ENCODE measurements at regions not wholly inside any gene's neighbourhood (a gene's known extent, or its start where the extent isn't known, plus 50 kb on each side); places are given as distances from the start of the nearest gene placed in this dataset.

- no peak for DNase-seq
These were observed 440.0 kb upstream of the POU3F3 start for GRCh38 chr2:104413890-104414289.

GRCh38 chr2:104415284-104415683, 438.6 kb upstream of the POU3F3 start:
- DNase-seq, result no peak

DNA sequence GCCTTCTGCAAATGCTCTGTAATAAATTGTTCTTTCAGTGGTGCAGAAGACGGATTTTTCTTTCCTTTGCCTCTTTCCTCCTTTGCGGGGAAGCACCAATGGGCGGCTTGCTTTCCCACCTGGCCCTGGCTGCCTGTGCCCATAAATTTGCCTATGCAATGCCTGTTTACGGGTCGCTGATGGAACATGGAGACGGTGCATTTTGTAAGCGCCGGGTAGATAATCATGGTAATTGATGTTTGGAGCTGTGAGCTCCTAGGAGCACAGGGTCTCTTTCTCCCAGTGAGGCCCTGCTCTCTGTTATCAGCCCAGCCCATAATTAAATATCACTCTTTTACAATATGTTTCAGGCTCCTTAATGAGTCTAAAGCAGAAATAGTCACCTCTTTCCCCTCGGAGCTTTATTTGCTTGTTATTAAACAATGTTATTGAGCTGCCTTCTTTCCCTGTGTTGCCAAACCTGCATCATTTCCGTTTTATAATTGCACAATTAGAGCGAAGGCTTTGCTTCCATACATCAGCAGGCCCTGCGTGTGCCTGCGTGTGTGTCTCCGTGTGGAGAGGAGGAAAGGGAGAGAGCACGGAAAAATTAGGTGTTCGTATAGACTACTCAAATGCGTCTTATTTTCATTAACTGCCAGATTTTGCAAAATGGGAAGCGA, 437.4 kb upstream of the POU3F3 start:
- no peak for DNase-seq

DNA sequence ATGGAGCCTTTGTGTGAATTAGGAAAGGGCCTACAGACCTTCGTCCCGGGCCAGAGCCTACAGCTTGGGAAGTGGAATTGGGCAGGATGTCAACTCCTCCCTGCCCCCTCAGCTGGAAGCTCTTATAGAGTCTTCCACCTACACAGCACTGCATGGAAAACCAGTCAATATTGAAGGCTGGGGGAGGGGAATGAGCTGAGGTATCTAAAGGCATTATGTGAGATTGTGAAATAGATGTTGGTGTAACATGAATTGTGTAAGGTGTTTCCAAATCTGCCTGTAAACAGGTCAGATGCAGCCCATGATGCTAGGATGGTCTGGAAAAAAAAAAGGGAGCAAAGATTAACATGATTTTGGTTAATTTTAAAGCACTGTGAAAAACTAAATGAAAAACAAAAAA, 433.5 kb upstream of the POU3F3 start:
- no peak for DNase-seq

DNA sequence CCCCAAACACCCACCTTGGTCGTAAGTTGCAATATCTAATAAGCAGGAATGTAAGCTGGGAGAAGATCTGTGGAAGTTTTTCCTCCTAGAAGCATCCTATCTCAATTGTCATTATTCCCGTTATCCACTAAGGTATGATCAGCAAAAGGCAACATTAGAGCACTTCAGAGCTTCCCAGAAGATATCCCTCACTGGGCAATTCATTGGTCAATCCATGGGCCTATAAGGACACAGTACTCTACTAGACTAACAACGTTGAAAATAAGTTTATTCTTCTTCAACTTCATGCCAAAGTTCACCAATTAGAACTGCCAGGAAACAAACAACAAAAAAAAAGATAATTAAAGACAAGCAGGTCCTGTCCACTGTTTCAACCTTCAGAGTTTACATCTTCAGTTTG, 433.0 kb upstream of the POU3F3 start:
- no peak for DNase-seq

DNA sequence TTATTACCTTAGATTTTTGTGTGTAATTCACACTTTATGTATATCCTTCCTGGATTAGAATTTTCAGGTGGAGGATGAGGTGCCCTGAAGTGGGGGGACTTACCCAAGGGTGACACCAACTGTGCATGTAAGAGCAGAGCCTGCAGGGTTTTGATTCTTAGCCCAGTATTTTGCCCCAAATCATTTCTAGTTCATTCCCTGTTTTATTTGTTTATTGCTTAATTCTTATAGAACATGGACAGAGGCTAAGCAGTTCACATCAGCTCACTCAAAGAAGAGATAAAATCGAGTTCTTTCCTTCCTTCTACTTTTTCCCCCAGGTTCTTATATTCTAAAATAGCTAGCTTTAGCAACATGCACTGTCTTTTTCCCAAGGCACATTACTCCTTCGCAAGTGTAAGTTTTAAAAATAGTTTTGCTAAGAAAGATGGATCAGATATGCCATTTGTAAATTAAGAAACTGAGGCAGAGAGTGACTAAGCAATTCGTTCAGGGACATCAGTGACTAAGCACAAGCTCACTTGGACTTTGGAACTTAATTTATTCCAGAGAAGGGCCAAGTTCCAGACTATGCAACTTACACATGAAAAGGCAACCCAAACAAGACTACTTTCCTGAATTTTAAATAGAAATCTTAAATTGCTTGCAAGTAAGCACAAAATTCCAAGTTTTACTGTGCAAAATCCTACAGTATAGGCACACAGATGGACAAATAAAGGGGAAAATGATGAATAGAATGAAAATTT, 427.9 kb upstream of the POU3F3 start:
- no peak for DNase-seq

- peak; percentile 3 for DNase-seq
These were observed 425.8 kb upstream of the POU3F3 start for GRCh38 chr2:104428155-104428554.

GRCh38 chr2:104429639-104430358, 424.1 kb upstream of the POU3F3 start:
- no peak for DNase-seq

DNA sequence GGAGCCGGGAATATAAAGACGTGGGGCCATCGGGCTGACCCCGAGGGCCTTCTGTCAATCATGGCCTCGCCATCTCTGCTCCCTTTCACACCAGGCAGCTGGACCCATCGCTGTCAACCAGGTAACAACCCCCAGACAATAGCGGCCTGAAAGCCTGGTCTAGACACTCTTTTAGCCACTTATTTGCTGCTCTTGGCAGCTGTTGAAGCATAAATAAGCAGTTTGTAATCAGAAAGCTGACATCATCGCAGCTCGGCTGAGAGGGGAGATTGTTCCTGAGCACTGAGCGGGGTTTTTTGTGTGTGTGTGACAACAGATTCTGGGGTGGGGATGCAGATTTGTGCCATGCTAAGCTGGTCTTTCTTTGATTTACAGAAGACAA, 423.6 kb upstream of the POU3F3 start:
- DNase-seq, result no peak

GRCh38 chr2:104430852-104431251, 423.1 kb upstream of the POU3F3 start:
- DNase-seq, result no peak

DNA sequence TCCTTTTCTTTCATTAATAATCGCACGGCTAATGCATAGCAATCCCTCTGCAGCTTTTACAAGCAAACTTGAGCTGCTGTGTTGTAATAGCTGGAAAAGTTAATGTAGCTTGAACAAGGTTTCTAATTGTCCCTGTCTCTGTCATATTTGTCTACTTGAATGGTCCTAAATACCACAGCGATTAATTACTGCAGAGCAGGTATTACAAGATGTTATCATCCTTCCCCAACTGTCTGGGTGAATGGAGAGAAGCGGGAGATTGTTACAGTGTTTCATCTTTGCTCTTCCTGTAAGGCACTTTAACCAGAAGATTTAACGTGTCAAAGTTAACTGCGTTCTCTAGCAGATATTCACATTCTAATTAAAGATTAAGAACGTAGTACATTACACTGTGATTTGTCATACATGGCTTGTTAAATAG, 422.2 kb upstream of the POU3F3 start:
- no peak for DNase-seq

GRCh38 chr2:104432401-104432800, 421.5 kb upstream of the POU3F3 start:
- DNase-seq, result no peak

DNA sequence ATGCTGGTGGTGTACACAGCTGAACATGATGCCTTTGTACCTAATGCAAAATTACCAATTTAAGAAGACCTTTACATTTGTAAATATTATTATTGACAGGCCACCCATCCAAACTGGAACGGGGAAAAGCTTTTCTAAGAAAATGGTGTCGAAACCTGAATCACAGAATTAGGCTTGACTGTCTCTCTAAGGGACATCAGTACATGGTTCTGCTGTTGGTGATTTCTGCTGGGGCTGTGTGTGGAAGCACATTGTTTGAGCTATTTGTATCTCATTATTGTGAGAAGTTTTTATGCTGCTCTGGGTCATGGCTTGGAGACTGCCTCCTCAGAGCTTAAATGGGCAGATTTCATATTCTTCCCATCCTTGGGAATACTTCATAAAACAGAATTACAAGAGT, 420.9 kb upstream of the POU3F3 start:
- no peak for DNase-seq

- DNase-seq, result no peak
These were observed 420.3 kb upstream of the POU3F3 start for GRCh38 chr2:104433657-104434056.

DNA sequence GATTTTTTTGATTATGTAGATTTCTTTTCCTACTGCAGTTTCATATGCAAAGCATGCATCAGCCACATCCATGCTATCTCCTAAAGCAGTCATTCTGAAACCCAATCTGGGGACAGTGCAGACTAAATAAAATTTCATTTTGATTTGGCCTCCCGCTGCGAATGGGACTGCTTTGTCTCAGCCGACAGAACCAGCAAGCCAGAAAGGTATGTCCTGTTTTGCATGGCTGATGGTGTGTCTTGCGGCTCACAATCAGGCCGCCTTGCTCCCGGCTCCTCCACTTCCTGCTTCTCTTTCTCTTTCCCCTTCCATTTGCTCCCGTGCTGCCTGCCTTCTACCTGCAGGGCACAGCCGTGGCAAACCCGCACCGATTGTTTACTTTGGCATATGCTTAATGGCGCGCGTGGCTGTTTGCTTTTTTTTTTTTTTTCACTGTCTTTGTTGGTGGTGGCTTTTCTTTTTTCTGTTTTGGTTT, 419.6 kb upstream of the POU3F3 start:
- no peak for DNase-seq

DNA sequence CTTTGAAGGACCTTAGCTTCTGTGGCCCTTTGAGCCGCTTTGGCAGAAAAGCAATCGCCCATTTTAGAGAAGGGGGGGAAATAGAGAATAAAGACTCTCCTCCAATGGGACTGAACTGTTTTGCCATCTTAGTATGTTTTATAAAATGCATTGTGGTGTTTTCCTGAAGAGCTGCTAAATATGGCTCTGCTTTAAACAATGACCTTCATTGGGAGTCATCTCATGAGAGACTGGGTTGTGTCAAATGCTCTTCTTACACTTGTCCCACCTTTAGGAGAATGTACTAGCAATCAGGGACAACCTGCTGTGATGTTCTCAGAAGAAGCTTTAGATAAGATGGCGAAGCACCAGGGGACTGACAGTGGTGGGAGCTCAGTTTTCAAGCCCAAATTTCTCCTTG, 418.9 kb upstream of the POU3F3 start:
- DNase-seq, result no peak

GRCh38 chr2:104438481-104438880, 415.4 kb upstream of the POU3F3 start:
- DNase-seq, result no peak

DNA sequence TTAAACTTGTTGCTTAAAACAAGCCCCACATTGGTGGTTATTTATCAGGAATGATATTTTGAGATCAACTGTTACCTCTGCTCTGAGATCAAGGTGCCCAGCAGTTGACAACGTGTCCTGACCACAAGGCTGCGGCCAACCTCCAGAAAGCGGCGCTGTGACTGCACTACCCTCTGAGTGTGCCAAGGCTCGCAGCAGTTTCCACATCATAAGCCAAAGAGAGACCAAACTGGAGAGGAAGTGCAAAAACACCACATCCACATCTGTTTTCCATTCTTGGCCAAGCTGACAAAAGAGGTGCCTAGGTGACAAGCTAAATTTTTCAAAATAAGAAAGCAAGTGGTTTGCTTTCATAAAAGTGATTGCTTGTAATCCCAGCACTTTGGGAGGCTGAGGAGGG, 410.8 kb upstream of the POU3F3 start:
- no peak for DNase-seq

- no peak for DNase-seq
These were observed 409.5 kb upstream of the POU3F3 start for GRCh38 chr2:104444392-104444791.

GRCh38 chr2:104444889-104445288, 409.0 kb upstream of the POU3F3 start:
- DNase-seq, result no peak

DNA sequence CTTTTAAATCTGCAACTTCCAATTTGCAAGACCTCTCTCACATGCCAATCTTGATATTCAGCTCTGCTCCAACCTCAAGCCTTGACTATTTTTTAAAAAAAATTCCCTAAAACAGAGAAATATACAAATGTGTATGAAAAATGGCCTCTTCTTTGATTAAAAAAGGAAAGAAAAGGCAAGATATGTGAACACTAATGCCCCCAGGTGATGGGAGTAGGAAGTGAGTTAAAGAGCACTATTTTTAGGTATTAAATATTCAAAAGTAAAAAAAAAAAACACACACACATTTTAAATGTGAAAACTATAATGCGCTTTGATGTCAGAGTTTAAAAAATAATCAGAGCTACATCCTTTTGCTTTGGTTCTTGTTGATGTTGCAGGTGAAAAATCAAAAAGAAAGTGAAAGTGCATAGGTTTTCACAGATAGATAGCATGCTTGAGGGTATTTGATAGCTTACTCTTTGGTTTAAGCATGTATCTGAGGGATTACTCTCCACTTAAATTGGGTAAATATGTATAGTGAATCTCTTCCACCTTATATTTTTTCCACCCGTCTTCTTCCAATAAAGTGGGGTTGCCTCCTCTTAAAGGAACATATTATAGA, 406.0 kb upstream of the POU3F3 start:
- DNase-seq, result peak; percentile 43

- no peak for DNase-seq
These were observed 405.1 kb upstream of the POU3F3 start for GRCh38 chr2:104448661-104449440.

DNA sequence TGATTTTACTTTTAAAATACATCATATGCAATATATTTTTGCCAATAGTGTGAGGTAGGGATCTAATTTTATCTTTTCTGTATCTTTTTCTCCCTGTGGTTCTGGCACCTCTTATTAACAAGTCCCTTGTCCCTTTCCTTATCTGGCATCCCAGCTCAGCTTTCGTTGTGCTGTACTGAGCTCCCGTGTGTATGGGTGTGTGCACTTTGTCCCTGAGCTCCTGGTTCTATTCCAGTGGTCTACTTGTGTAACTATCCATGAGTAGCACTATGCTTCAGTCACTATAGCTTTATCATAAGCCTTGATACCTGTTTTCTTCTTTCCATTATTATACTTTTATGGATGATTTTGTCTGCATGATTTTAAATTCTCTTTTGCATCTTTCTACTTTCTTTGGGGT, 401.4 kb upstream of the POU3F3 start:
- DNase-seq, result no peak
